AG04450 (cell line): ENCODE measurements at regions not wholly inside any gene's neighbourhood (a gene's known extent, or its start where the extent isn't known, plus 50 kb on each side); places are given as distances from the start of the nearest gene placed in this dataset.

Experiments
- CTCF ChIA-PET: fragments of 300-600, 350-600 bp; formaldehyde crosslinking; extraction: SDS; loops from one replicate; lab custom pipeline; 2022; ENCODE audit warnings: antibody characterized with exemption, inconsistent platforms; lab: Charles Lee
- POLR2A ChIA-PET: fragments of 350-600 bp; formaldehyde crosslinking; extraction: SDS; loops from one replicate; lab custom pipeline; 2021; ENCODE audit warnings: antibody characterized with exemption, inconsistent platforms; lab: Yijun Ruan, JAX
- DNase-seq: peaks from one replicate; pipeline ENCODE4 v3.0.0-alpha.2; 2011; ENCODE audit warnings: low read depth, low spot score
- H3K27ac ChIP-seq: one replicate; pipeline ENCODE4 v1.5.1; 2012; ENCODE audit warnings: low read depth, low read length, control low read depth
- H3K27me3 ChIP-seq: one replicate; pipeline ENCODE4 v1.6.0; 2012; ENCODE audit warnings: low read length; ENCODE audit not compliant: control insufficient read depth, insufficient read depth
- H3K4me3 ChIP-seq: 2 replicates; pipeline ENCODE4 v1.5.1; 2011; ENCODE audit warnings: mild to moderate bottlenecking, low read depth, low read length, control low read depth
- H3K9me3 ChIP-seq: 2 replicates; pipeline ENCODE4 v1.5.1; 2012; ENCODE audit warnings: low read length; ENCODE audit not compliant: control insufficient read depth, insufficient read depth
- CTCF ChIP-seq: IDR thresholded peaks from 2 replicates; pipeline ENCODE4 v1.5.1; 2011; ENCODE audit warnings: low read depth, low read length, control low read depth, inconsistent platforms

DNA sequence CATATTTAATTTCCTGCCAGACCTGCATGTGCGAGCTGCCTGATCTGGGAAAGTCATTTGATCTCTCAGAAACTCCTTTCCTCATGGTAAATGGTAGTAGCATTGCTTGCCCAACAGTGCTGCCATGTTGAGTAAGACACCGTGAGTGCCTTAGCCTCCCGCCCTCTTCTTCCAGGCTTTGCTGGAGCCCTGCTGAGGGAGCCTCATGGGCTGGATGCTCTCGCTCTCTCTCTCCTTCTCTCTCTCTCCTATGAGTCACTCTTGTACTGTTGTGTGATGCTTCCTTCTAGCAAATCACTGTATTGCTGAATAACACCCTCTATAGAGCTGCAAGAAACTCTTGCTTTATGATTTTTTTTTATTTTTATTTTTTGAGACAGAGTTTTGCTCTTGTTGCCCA, 365.5 kb downstream of the UQCRFS1 start:
- no peaks in the 10 kb centered on the region for H3K27me3 ChIP-seq
- no peak overlapping the region for H3K4me3 ChIP-seq
- TF ChIP-seq CTCF: no peak
- H3K27ac ChIP-seq: no peak overlapping the region
- H3K9me3 ChIP-seq: peaks cover 13% of the 10 kb centered on the region
- no peak for DNase-seq
- ChIA-PET CTCF (no interaction called here), POLR2A (no interaction called here)

DNA sequence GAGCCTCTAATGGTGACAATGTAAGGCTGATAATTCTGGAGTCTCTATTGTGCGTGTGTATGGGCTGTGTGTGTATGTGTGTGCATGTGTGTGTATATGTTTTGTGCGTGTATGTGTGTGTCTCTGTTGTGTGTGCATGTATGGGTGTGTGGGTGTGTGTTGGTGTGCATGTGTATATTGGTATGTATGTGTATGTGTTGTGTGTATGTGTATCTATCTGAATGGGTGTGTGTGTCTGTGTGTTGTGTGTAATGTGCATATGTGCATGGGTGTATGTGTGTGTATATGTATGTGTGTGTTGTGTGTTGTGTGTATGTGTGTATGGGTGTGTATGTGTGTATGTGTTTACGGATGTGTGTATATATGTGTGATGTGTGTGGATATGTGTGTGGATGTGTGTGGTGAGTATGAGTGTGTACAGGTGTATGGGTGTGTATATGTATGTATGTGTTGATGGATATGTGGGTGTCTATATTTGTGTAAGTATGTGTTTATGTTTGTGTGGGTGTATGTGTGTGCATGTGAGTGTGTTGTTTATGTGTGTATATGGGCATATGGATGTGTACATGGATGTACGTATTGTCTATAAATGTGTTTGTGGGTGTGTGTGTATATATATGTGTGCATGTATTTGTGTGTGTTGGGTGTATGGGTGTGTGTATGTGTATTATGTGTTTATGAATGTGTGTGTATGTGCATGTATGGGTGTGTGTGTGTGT, 366.7 kb downstream of the UQCRFS1 start:
- Histone ChIP-seq H3K4me3 (no peak overlapping the region), H3K27ac (no peak overlapping the region), H3K27me3 (no peaks in the 10 kb centered on the region), H3K9me3 (peaks cover 10% of the 10 kb centered on the region)
- ChIA-PET CTCF (no interaction called here), POLR2A (no interaction called here)
- DNase-seq: no peak
- TF ChIP-seq CTCF: no peak

DNA sequence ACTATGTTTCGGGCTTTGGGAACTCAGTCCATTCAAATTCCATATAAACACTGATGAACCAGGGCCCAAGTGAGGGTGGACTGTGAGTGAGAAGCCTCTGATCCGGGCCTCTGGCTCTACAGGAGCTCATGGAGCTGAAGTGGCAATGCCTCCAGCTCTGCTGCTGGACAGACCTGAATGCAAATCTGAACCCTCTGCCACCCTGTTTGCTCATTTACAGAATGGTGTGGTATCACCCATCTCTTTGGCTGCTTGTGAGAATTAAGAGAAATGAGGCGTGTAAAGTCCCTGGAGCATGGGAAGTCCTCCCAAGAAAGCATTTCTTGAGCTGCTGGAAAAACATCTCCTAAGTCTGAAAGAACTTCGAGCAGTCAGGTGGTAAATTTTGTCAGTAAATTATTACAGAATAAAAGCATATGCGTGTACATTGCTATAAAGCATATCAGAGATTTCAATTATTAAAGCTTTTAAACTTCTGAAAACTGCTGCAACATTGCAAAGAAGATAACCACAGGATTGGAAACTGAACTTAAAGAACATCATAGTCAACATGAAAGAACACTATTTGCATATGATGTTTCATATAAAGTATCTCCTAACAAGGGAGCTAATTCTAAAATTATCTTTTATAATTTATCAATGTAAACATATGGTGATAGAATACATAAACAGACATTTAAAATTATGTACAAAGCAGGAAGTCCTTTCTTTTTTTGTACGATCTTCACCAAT, 369.0 kb downstream of the UQCRFS1 start:
- H3K4me3 ChIP-seq: no peak overlapping the region
- POLR2A ChIA-PET: no interaction called here
- H3K27ac ChIP-seq: no peak overlapping the region
- TF ChIP-seq CTCF: no peak
- CTCF ChIA-PET: no interaction called here
- no peak for DNase-seq
- H3K27me3 ChIP-seq: no peaks in the 10 kb centered on the region
- peaks cover 20% of the 10 kb centered on the region for H3K9me3 ChIP-seq

- POLR2A ChIA-PET: no interaction called here
- CTCF ChIA-PET: no interaction called here
Observed at GRCh38 chr19:28841531-28841930, 371.4 kb downstream of the UQCRFS1 start.

More at GRCh38 chr19:28841531-28841930, 371.4 kb downstream of the UQCRFS1 start:
- Histone ChIP-seq H3K27me3 (no peaks in the 10 kb centered on the region), H3K27ac (no peak overlapping the region), H3K9me3 (peaks cover 20% of the 10 kb centered on the region), H3K4me3 (no peak overlapping the region)
- DNase-seq: no peak
- TF ChIP-seq CTCF: no peak
